ENCODE measurements at regions not wholly inside any gene's neighbourhood (a gene's known extent, or its start where the extent isn't known, plus 50 kb on each side); places are given as distances from the start of the nearest gene placed in this dataset.

- H3K27ac ChIP-seq (ENCODE audit: low read depth, low read length), result no peak overlapping the region
- H3K4me1 ChIP-seq (ENCODE audit: insufficient read depth, low read length), result no peaks in the 10 kb centered on the region
- no peak overlapping the region for H3K9ac ChIP-seq (ENCODE audit: low read length)
- no peak overlapping the region for H3K4me3 ChIP-seq (ENCODE audit: low read depth in 1 of 2, low read length in 2 of 2)
- no peaks in the 10 kb centered on the region for H3K36me3 ChIP-seq (ENCODE audit: insufficient read depth, low read length)
- H3K9me3 ChIP-seq (ENCODE audit: low read length), result no peaks in the 10 kb centered on the region
- no peaks in the 10 kb centered on the region for H3K27me3 ChIP-seq (ENCODE audit: control insufficient read depth in 1 of 2, insufficient read depth in 2 of 2, low read length in 2 of 2)
Observed at GRCh38 chr10:78727728-78728127, 341.0 kb upstream of the ZMIZ1 start.

GRCh38 chr10:78728176-78728575 lies 340.6 kb upstream of the ZMIZ1 start:
- Histone ChIP-seq H3K9ac (ENCODE audit: low read length) (no peak overlapping the region), H3K36me3 (ENCODE audit: insufficient read depth, low read length) (no peaks in the 10 kb centered on the region), H3K27me3 (ENCODE audit: control insufficient read depth in 1 of 2, insufficient read depth in 2 of 2, low read length in 2 of 2) (no peaks in the 10 kb centered on the region), H3K27ac (ENCODE audit: low read depth, low read length) (no peak overlapping the region), H3K9me3 (ENCODE audit: low read length) (no peaks in the 10 kb centered on the region), H3K4me1 (ENCODE audit: insufficient read depth, low read length) (no peaks in the 10 kb centered on the region), H3K4me3 (ENCODE audit: low read depth in 1 of 2, low read length in 2 of 2) (no peak overlapping the region)

- no peaks in the 10 kb centered on the region for H3K9me3 ChIP-seq (ENCODE audit: low read length)
- no peak overlapping the region for H3K27ac ChIP-seq (ENCODE audit: low read depth, low read length)
- no peak overlapping the region for H3K4me3 ChIP-seq (ENCODE audit: low read depth in 1 of 2, low read length in 2 of 2)
- H3K9ac ChIP-seq (ENCODE audit: low read length), result no peak overlapping the region
- H3K4me1 ChIP-seq (ENCODE audit: insufficient read depth, low read length), result no peaks in the 10 kb centered on the region
- H3K36me3 ChIP-seq (ENCODE audit: insufficient read depth, low read length), result no peaks in the 10 kb centered on the region
- H3K27me3 ChIP-seq (ENCODE audit: control insufficient read depth in 1 of 2, insufficient read depth in 2 of 2, low read length in 2 of 2), result no peaks in the 10 kb centered on the region
Observed at GRCh38 chr10:78729366-78729765, 339.4 kb upstream of the ZMIZ1 start.

GRCh38 chr10:78729800-78730199 lies 339.0 kb upstream of the ZMIZ1 start:
- H3K36me3 ChIP-seq (ENCODE audit: insufficient read depth, low read length), result no peaks in the 10 kb centered on the region
- no peak overlapping the region for H3K9ac ChIP-seq (ENCODE audit: low read length)
- no peaks in the 10 kb centered on the region for H3K4me1 ChIP-seq (ENCODE audit: insufficient read depth, low read length)
- H3K4me3 ChIP-seq (ENCODE audit: low read depth in 1 of 2, low read length in 2 of 2), result no peak overlapping the region
- H3K27me3 ChIP-seq (ENCODE audit: control insufficient read depth in 1 of 2, insufficient read depth in 2 of 2, low read length in 2 of 2), result no peaks in the 10 kb centered on the region
- H3K27ac ChIP-seq (ENCODE audit: low read depth, low read length), result no peak overlapping the region
- H3K9me3 ChIP-seq (ENCODE audit: low read length), result no peaks in the 10 kb centered on the region

- Histone ChIP-seq H3K36me3 (ENCODE audit: insufficient read depth, low read length) (no peaks in the 10 kb centered on the region), H3K27ac (ENCODE audit: low read depth, low read length) (no peak overlapping the region), H3K9ac (ENCODE audit: low read length) (no peak overlapping the region), H3K4me1 (ENCODE audit: insufficient read depth, low read length) (no peaks in the 10 kb centered on the region), H3K9me3 (ENCODE audit: low read length) (no peaks in the 10 kb centered on the region), H3K27me3 (ENCODE audit: control insufficient read depth in 1 of 2, insufficient read depth in 2 of 2, low read length in 2 of 2) (no peaks in the 10 kb centered on the region), H3K4me3 (ENCODE audit: low read depth in 1 of 2, low read length in 2 of 2) (no peak overlapping the region)
Observed at GRCh38 chr10:78730754-78731153, 338.0 kb upstream of the ZMIZ1 start.

- H3K9ac ChIP-seq (ENCODE audit: low read length), result no peak overlapping the region
- H3K4me1 ChIP-seq (ENCODE audit: insufficient read depth, low read length), result no peaks in the 10 kb centered on the region
- H3K27me3 ChIP-seq (ENCODE audit: control insufficient read depth in 1 of 2, insufficient read depth in 2 of 2, low read length in 2 of 2), result no peaks in the 10 kb centered on the region
- H3K9me3 ChIP-seq (ENCODE audit: low read length), result no peaks in the 10 kb centered on the region
- H3K36me3 ChIP-seq (ENCODE audit: insufficient read depth, low read length), result no peaks in the 10 kb centered on the region
- H3K4me3 ChIP-seq (ENCODE audit: low read depth in 1 of 2, low read length in 2 of 2), result no peak overlapping the region
- no peak overlapping the region for H3K27ac ChIP-seq (ENCODE audit: low read depth, low read length)
Observed at GRCh38 chr10:78731675-78732074, 337.1 kb upstream of the ZMIZ1 start.

GRCh38 chr10:78732381-78732780 lies 336.4 kb upstream of the ZMIZ1 start:
- Histone ChIP-seq H3K9me3 (ENCODE audit: low read length) (no peaks in the 10 kb centered on the region), H3K4me3 (ENCODE audit: low read depth in 1 of 2, low read length in 2 of 2) (no peak overlapping the region), H3K4me1 (ENCODE audit: insufficient read depth, low read length) (no peaks in the 10 kb centered on the region), H3K9ac (ENCODE audit: low read length) (no peak overlapping the region), H3K27me3 (ENCODE audit: control insufficient read depth in 1 of 2, insufficient read depth in 2 of 2, low read length in 2 of 2) (no peaks in the 10 kb centered on the region), H3K36me3 (ENCODE audit: insufficient read depth, low read length) (no peaks in the 10 kb centered on the region), H3K27ac (ENCODE audit: low read depth, low read length) (no peak overlapping the region)

- Histone ChIP-seq H3K36me3 (ENCODE audit: insufficient read depth, low read length) (no peaks in the 10 kb centered on the region), H3K9me3 (ENCODE audit: low read length) (no peaks in the 10 kb centered on the region), H3K4me3 (ENCODE audit: low read depth in 1 of 2, low read length in 2 of 2) (no peak overlapping the region), H3K9ac (ENCODE audit: low read length) (no peak overlapping the region), H3K27ac (ENCODE audit: low read depth, low read length) (no peak overlapping the region), H3K27me3 (ENCODE audit: control insufficient read depth in 1 of 2, insufficient read depth in 2 of 2, low read length in 2 of 2) (no peaks in the 10 kb centered on the region), H3K4me1 (ENCODE audit: insufficient read depth, low read length) (peaks cover 10% of the 10 kb centered on the region)
Observed at GRCh38 chr10:78736926-78737630, 331.7 kb upstream of the ZMIZ1 start.

DNA sequence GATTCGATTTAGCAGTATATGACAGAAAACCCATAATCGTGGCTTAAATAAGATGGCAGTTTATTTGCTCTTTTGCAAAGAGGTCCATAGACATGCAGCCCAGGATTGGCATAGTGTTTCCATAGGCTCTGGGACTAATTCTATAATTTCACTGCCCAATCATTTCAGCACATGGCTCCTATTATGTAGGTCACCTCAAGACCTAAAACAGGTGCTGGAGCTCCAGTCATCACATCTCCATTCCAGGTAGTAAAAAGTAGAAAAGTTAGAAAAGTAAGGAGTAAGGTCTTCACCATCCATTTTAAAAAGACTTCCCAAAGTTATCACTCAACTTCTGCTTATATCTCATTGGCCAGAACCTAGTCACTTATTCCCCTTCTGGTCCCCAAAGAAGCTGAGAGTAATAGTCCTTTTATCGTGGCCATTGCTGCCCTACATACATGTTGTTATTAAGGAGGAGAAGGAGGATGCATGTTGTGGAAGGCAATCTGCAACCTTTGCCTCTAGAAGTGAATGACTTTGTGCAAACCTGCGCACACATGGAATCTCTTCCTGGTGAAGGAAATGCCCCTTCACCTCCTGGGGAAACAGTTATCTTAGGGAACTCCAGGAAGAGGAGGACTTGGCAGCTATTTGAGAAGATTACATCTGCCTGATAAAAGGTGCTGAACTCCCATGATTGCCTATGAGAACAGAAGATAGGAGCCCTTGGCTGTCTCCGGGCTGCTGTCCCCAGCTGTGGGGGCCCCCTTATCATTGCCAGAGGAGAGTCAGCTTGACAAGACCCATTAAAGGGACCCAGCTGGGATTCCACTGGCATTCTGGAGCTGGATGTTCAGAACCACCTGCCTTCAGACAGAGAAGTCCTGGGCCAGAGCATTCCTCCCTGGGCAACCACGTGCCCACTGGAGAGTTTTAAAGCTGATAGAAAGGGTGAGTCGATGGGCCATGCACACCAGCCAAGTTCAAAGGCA lies 330.6 kb upstream of the ZMIZ1 start:
- Histone ChIP-seq H3K4me1 (ENCODE audit: insufficient read depth, low read length) (peaks cover 21% of the 10 kb centered on the region), H3K36me3 (ENCODE audit: insufficient read depth, low read length) (no peaks in the 10 kb centered on the region), H3K9me3 (ENCODE audit: low read length) (no peaks in the 10 kb centered on the region), H3K27me3 (ENCODE audit: control insufficient read depth in 1 of 2, insufficient read depth in 2 of 2, low read length in 2 of 2) (no peaks in the 10 kb centered on the region), H3K27ac (ENCODE audit: low read depth, low read length) (no peak overlapping the region), H3K9ac (ENCODE audit: low read length) (no peak overlapping the region), H3K4me3 (ENCODE audit: low read depth in 1 of 2, low read length in 2 of 2) (no peak overlapping the region)

- Histone ChIP-seq H3K9ac (ENCODE audit: low read length) (no peak overlapping the region), H3K27ac (ENCODE audit: low read depth, low read length) (no peak overlapping the region), H3K36me3 (ENCODE audit: insufficient read depth, low read length) (no peaks in the 10 kb centered on the region), H3K27me3 (ENCODE audit: control insufficient read depth in 1 of 2, insufficient read depth in 2 of 2, low read length in 2 of 2) (no peaks in the 10 kb centered on the region), H3K4me1 (ENCODE audit: insufficient read depth, low read length) (peaks cover 25% of the 10 kb centered on the region), H3K9me3 (ENCODE audit: low read length) (no peaks in the 10 kb centered on the region), H3K4me3 (ENCODE audit: low read depth in 1 of 2, low read length in 2 of 2) (no peak overlapping the region)
Observed at GRCh38 chr10:78738861-78739260, 329.9 kb upstream of the ZMIZ1 start.

GRCh38 chr10:78739444-78740053 lies 329.2 kb upstream of the ZMIZ1 start:
- Histone ChIP-seq H3K4me1 (ENCODE audit: insufficient read depth, low read length) (peaks cover 32% of the 10 kb centered on the region), H3K9me3 (ENCODE audit: low read length) (no peaks in the 10 kb centered on the region), H3K27me3 (ENCODE audit: control insufficient read depth in 1 of 2, insufficient read depth in 2 of 2, low read length in 2 of 2) (no peaks in the 10 kb centered on the region), H3K4me3 (ENCODE audit: low read depth in 1 of 2, low read length in 2 of 2) (no peak overlapping the region), H3K36me3 (ENCODE audit: insufficient read depth, low read length) (no peaks in the 10 kb centered on the region), H3K9ac (ENCODE audit: low read length) (no peak overlapping the region), H3K27ac (ENCODE audit: low read depth, low read length) (no peak overlapping the region)
